Erythroblast (primary cell): ENCODE measurements at regions not wholly inside any gene's neighbourhood (a gene's known extent, or its start where the extent isn't known, plus 50 kb on each side); places are given as distances from the start of the nearest gene placed in this dataset.
A peak's percentile ranks its signal among the peaks of the same experiment; 100 is the strongest.

Experiments used
- DNase-seq, 2 experiments: peaks; one replicate each; lab custom pipeline; 2025; lab: John Stamatoyannopoulos, UW
- GATA1 ChIP-seq: IDR thresholded peaks from 2 replicates; pipeline ENCODE4 v1.6.1; 2011; ENCODE audit warnings: low read depth, mild to moderate bottlenecking, control low read depth, low read length, moderate library complexity
- POLR2A ChIP-seq: IDR thresholded peaks from 2 replicates; pipeline ENCODE4 v1.6.1; 2011; ENCODE audit warnings: mild to moderate bottlenecking, low read length

DNA sequence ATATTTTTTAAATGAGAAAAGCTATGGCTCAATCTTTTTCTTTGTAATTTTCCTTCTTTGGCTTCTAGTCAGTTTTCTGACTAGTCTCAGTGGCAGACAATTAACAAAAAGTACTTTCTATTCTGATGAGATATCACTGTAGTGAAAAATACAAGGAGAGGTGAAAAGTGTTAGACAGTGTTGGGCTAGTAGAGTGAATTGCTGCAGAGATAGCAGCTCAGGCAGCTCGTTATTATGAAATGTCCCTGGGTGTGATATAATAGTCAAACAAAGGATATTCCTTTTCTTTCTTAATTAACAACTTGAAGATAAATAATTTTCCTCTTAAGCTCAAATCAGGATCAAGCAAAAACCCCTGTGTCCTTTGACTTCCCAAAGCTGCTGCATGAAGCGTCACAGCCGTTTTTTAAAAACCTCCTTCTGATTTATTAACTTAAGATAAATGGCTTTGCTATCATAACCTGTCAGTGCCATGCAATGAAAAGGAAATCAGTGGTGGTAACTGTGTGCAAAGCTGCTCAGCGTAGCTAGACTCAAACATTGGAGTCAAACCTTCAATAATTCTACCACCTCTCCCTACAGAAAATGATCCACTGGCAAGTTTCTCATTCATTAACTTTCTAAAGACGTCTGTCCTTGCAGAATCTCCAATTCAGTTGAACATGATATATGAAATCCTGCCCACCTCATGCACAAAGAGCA is 646.6 kb upstream of the PTBP2 start:
- DNase-seq, result no peak
- TF ChIP-seq POLR2A, result no peak
- TF ChIP-seq GATA1, result no peak

GRCh38 chr1:96075704-96076455 is 645.7 kb upstream of the PTBP2 start:
- DNase-seq, result no peak

DNA sequence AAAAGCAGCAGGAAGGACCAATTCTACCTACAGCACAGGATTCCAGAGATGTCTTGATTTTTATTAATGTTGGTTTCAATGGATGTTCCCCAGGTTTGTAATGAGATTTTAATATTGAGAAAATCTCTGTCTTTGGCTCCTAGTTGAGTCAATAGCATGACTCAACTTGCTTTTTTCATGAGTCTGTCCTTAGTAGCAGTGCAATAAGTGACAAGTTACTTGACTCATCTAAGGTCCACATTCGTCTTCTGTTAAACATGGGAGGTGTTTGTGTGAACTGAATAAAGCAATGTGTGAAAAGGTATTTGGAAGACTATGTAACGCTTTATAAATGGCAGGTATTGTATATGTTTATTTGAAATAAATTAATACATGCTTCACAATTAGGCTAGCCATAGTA is 645.0 kb upstream of the PTBP2 start:
- TF ChIP-seq GATA1 (no peak), POLR2A (no peak)
- no peak for DNase-seq

More at GRCh38 chr1:96075704-96076455, 645.7 kb upstream of the PTBP2 start:
- TF ChIP-seq POLR2A (no peak), GATA1 (no peak)

DNA sequence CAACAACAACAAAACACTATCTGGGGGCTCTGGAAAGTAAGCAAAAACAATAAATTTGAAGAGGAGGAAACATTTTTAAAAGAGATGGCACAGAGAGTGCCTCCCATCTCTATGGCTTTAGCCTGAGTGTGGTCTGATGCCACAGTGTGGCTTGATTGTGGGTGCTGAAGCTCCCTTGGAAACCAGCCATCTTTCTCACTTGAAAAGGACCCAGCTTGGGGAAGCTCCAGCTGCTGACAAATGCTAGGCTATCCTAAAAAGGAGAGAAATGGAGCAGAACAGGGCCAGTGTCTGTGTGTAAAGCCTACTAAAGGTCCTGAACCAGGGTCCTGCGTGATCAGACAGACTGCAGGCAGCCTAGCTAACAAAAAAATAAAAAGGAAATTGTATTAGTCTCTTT is 642.0 kb upstream of the PTBP2 start:
- no peak for TF ChIP-seq GATA1
- DNase-seq, result no peak

- peak in 1 of 2 experiments; percentile 1 for DNase-seq
- TF ChIP-seq GATA1 (no peak), POLR2A (no peak)
Measured at GRCh38 chr1:96080925-96081324, 640.7 kb upstream of the PTBP2 start.

DNA sequence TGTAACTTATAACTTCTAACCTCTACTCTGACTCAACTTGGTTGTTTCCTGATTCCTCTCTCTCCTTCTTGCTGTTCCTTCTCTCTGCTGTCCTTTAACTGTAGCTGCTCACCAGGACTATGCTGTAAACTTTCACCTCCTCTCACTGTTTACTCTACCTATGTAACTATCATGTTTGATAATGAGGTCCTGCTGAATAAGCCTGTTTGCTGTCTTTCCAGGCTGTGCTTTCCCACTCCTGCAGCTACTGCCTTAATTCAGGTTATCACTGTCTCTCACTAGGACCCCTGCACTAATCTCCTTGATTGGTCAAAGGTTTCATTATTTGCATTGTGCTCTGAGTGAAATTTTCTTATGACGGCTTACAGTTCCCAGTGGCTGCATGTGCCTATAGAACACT is 633.9 kb upstream of the PTBP2 start:
- TF ChIP-seq GATA1 (no peak), POLR2A (no peak)

GRCh38 chr1:96090134-96090533 is 631.5 kb upstream of the PTBP2 start:
- TF ChIP-seq POLR2A, result no peak
- no peak for DNase-seq

More for the DNA sequence above, 633.9 kb upstream of the PTBP2 start:
- DNase-seq, result no peak

- TF ChIP-seq POLR2A (no peak), GATA1 (no peak)
- no peak for DNase-seq
Measured at GRCh38 chr1:96095849-96096612, 625.6 kb upstream of the PTBP2 start.

GRCh38 chr1:96096613-96097321 is 624.8 kb upstream of the PTBP2 start:
- TF ChIP-seq POLR2A (no peak), GATA1 (no peak)
- DNase-seq, result no peak

DNA sequence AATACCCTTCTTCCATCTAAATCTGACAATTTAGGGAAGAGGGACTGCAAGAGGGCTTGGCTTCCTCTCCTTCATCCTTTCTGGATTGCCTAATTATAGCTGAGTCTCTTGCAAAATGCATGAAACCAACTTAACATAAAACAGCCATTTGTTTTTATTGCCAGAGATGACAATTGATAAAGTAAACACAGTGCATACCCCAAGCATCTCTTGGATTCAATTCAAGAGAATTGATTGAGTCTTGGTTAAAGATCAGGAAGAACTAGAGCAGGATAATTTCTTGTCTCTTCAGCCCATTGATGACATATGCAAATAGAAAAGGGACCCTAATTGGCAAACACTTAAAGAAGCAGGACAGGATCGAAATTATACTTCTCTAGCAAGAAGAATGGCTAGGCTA is 617.1 kb upstream of the PTBP2 start:
- TF ChIP-seq POLR2A, result no peak
- no peak for TF ChIP-seq GATA1
- DNase-seq, result no peak

DNA sequence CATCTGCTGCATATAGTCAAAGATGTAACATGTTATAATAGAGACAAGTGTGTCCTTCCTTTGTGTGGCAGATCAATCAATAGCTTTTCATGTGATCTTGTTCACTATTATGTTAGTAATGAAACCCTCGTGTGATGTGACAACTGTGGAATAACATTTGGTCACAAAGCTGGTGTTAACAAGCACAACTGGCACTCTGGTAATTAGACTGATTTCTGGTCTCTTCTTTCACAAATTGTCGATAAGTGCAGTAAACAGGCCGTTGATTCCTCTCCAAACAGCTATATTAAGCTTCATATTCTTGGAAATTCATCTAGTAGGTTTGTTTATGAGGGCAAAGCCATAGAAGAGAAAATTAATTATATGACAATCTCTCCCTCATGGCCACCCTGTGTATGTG is 616.7 kb upstream of the PTBP2 start:
- DNase-seq, result no peak
- TF ChIP-seq POLR2A (no peak), GATA1 (no peak)

- TF ChIP-seq GATA1 (no peak), POLR2A (no peak)
- DNase-seq, result no peak
Measured at GRCh38 chr1:96116731-96117130, 604.9 kb upstream of the PTBP2 start.

- no peak for DNase-seq
- TF ChIP-seq POLR2A (no peak), GATA1 (no peak)
Measured at GRCh38 chr1:96130432-96130831, 591.2 kb upstream of the PTBP2 start.

GRCh38 chr1:96144636-96145035 is 576.9 kb upstream of the PTBP2 start:
- TF ChIP-seq GATA1 (no peak), POLR2A (no peak)
- no peak for DNase-seq
